Muscle of leg (tissue), 3 donors: ENCODE measurements at regions not wholly inside any gene's neighbourhood (a gene's known extent, or its start where the extent isn't known, plus 50 kb on each side); places are given as distances from the start of the nearest gene placed in this dataset.

Source experiments
- DNase-seq: peaks from one replicate; pipeline ENCODE4 v3.0.0; 2013
- H3K27ac ChIP-seq: one replicate; pipeline ENCODE4 v1.5.1; 2013; ENCODE audit warnings: mild to moderate bottlenecking, low read length, control low read depth
- H3K27me3 ChIP-seq: one replicate; pipeline ENCODE4 v1.6.1; 2013; ENCODE audit warnings: low read length; ENCODE audit not compliant: control insufficient read depth, insufficient read depth
- H3K36me3 ChIP-seq: one replicate; pipeline ENCODE4 v1.6.1; 2013; ENCODE audit warnings: low read length; ENCODE audit not compliant: control insufficient read depth, insufficient read depth
- H3K4me1 ChIP-seq: one replicate; pipeline ENCODE4 v1.6.1; 2013; ENCODE audit warnings: low read length; ENCODE audit not compliant: control insufficient read depth, insufficient read depth
- H3K4me3 ChIP-seq: one replicate; pipeline ENCODE4 v1.5.1; 2013; ENCODE audit warnings: low read length, control low read depth
- H3K9me3 ChIP-seq: replicated peaks from 2 replicates; pipeline ENCODE4 v1.6.1; 2013; ENCODE audit warnings: low read depth, low read length; ENCODE audit not compliant: control insufficient read depth
- WGBS: methylation state at CpG from one replicate; pipeline ENCODE4 v1.1.5; 2013; ENCODE audit warnings: missing lambda C conversion rate; ENCODE audit not compliant: insufficient coverage; 5-methylcytosine and 5-hydroxymethylcytosine counted together

DNA sequence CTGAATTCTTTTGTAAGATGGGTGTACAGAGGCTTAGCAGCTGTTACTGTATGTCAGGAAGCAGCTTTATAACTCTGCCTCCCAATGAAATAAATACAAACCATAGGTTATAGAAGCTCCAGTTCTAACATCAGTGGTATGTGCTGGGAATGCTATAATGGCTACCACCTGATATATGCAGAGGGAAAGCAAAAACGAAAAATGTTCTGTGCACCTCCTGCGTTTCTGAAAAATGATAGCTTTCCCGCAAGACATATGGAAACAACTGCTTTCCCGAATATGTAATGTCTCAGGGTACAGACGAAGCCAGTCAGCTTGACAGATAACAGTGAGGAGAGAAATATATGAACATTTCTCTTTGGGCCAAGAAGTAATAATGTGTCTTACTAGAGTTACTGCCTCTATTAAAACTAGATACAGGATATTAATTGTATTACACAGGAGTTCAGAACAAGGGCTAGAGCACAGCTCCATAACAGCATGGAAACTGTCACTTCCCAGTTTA is 517.0 kb upstream of the NRSN1 start:
- Histone ChIP-seq H3K9me3 (no peaks in the 10 kb centered on the region), H3K4me3 (no peak overlapping the region), H3K27ac (no peak overlapping the region), H3K36me3 (no peaks in the 10 kb centered on the region), H3K27me3 (no peaks in the 10 kb centered on the region), H3K4me1 (no peaks in the 10 kb centered on the region)
- DNase-seq, result peak; percentile 43
- WGBS, result 14% methylated on average over 2 of the region's 5 CpGs

DNA sequence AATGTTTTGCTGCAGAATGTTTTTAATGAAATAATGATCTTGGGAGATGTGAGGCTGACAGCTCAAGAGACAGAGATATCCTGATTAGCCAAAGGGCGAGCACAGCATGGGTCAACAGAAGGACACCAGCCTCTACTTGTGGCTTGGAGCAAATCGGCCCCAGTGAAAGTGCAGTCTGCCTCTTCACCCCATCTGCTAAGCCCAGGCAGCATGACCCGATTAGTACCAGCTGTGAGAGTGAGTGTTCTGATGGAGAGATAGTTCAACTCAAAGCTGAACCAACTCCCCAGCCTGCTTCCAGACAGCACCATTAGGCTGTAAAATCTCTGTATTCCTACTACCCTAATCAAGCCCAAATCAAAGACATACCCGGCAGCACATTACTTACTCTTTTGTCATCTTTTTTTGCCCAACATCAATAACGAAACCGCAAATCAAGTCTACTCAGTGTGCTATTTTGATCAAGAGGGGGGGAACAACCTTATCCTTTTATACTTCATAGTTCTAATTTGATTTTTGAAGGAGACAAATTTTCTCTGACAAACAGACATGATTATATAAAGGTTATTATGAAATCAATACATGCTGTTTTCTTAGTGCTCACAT is 514.1 kb upstream of the NRSN1 start:
- no CpG with 5 or more reads among the region's 6 CpGs for WGBS
- Histone ChIP-seq H3K36me3 (no peaks in the 10 kb centered on the region), H3K4me1 (no peaks in the 10 kb centered on the region), H3K9me3 (no peaks in the 10 kb centered on the region), H3K27me3 (no peaks in the 10 kb centered on the region), H3K27ac (no peak overlapping the region), H3K4me3 (no peak overlapping the region)
- peak; percentile 20 for DNase-seq

DNA sequence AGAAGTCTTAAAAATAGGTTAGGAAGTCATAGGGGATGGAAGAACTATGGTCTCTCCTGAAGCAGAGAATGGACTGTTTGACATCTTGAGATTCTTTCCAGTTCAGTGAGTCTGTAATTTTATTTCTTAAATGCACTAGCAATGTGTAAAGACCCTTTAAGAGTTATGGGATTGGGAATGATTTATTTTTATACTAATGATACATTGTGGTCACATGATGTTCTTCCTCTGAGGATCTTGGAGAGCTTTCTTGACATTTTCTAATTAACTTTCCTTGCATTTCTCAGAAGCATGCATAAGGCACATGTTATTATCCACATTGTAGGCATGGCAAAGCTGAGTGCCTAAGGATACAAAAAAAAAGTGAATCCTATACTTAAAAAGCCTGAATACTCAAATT is 507.6 kb upstream of the NRSN1 start:
- Histone ChIP-seq H3K4me3 (no peak overlapping the region), H3K27me3 (no peaks in the 10 kb centered on the region), H3K27ac (no peak overlapping the region), H3K36me3 (no peaks in the 10 kb centered on the region), H3K4me1 (no peaks in the 10 kb centered on the region), H3K9me3 (no peaks in the 10 kb centered on the region)
- DNase-seq, result no peak

DNA sequence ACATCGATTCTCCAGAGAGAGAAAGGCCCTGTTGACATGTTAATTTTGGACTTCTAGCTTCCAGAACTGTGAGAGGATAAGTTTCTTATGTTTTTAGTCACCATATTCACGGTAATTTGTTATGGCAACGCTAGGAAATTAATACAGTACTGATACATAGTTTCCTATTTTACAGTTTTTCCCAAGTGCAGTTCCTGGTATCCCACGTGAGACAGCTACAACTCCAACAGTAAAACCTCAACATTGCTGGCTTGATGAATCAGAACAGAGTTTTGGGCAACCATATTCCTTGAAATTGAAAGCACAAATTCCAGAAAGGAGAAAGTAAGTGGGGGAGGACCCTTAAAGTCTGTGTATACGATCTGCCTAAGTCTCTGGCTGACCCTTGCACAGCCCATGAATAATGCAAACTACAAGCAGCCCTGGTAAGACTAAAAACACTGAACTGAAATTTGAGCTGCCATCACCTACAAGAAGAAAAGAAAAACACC is 505.1 kb upstream of the NRSN1 start:
- no peak overlapping the region for H3K4me3 ChIP-seq
- no peaks in the 10 kb centered on the region for H3K9me3 ChIP-seq
- peak; percentile 82 for DNase-seq
- 29% methylated on average over 1 of the region's 5 CpGs for whole genome bisulfite sequencing
- no peaks in the 10 kb centered on the region for H3K4me1 ChIP-seq
- H3K36me3 ChIP-seq, result no peaks in the 10 kb centered on the region
- no peaks in the 10 kb centered on the region for H3K27me3 ChIP-seq
- H3K27ac ChIP-seq, result peak overlapping the region; percentile 62

DNA sequence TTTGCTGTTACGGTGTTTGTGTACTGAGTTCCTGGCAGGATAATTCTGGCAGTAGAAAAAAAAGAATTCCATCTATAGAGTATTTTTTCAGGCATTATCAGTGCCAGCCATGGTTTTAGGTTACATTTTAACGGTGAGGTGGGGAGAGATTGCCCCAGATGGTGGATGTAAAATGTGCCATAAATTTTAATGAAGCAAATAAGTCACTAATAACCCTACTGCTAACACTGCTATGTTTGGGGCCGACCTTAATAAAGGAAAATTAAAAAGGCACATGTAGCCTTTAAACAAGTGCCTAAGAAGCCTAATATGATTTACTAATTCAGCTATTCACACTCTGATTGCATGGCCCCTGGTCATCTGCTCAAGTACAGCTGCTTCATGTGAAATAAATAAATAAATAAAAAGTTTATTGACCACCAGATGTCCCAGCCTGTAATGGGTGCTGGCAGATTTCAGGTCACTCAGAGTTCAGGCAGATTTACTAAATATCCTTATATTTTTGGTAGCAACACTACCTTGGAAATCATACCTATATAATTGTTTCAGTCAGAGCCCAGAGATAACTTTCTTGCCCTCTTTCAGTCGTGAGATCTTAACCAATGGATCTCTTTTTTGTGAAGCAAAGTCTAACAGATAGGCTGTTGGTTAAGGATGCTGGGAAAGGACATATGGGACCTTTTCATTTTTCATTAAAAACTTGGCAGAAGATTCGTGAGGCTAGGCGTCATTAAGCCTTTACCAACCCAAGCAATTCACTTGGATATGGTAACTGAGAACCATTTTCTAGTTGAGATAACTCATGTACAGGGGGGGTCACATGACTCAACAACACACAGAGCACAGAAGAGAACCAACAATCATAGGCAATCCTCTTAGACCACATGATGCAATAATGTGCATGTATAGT is 495.0 kb upstream of the NRSN1 start:
- Histone ChIP-seq H3K36me3 (no peaks in the 10 kb centered on the region), H3K27me3 (no peaks in the 10 kb centered on the region), H3K4me3 (no peak overlapping the region), H3K4me1 (no peaks in the 10 kb centered on the region), H3K27ac (no peak overlapping the region), H3K9me3 (no peaks in the 10 kb centered on the region)
- 60% methylated on average over 2 of the region's 6 CpGs for WGBS
- DNase-seq, result no peak

DNA sequence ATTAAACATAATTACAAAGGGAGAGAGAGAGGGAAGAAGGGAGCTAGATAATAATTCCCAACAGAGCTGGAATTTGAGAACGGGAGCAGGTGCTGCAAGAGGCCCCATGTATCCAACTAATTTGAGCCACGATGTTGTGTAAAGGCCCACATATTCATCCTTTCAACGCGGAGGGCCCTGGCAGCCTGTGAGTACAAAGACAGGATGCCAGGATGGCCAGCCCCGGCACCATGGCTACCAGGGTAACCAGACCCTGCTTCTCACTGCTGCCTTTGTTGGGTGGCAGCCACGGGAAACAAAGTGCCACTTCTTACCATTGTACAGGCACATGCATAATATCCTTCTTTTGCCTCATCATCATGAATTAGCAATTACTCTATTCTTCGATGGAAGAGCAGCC is 492.0 kb upstream of the NRSN1 start:
- Histone ChIP-seq H3K27ac (no peak overlapping the region), H3K9me3 (no peaks in the 10 kb centered on the region), H3K4me1 (no peaks in the 10 kb centered on the region), H3K36me3 (no peaks in the 10 kb centered on the region), H3K4me3 (no peak overlapping the region), H3K27me3 (no peaks in the 10 kb centered on the region)
- no peak for DNase-seq
- 70% methylated on average over 3 of the region's 7 CpGs for WGBS

DNA sequence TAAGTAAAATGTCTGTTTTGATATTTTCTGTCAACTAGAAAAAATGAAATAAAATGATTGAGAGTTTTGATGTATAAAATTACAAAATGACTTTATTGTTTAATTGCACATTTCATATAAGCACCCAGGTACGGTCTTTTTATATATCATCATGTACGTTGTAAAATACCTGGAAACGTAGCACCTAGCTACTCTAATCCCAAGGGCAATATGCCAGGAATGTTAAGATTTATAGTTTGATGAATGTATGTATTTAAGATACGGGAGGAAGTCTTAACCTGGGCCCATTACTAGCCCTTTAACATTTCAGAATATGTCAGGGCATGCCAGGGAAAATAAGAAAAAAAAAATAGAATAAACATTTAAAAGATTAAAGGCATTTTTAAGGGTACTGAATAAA is 490.9 kb upstream of the NRSN1 start:
- Histone ChIP-seq H3K4me1 (no peaks in the 10 kb centered on the region), H3K27me3 (no peaks in the 10 kb centered on the region), H3K36me3 (no peaks in the 10 kb centered on the region), H3K4me3 (no peak overlapping the region), H3K9me3 (no peaks in the 10 kb centered on the region), H3K27ac (no peak overlapping the region)
- no CpG with 5 or more reads among the region's 4 CpGs for WGBS
- DNase-seq, result no peak

DNA sequence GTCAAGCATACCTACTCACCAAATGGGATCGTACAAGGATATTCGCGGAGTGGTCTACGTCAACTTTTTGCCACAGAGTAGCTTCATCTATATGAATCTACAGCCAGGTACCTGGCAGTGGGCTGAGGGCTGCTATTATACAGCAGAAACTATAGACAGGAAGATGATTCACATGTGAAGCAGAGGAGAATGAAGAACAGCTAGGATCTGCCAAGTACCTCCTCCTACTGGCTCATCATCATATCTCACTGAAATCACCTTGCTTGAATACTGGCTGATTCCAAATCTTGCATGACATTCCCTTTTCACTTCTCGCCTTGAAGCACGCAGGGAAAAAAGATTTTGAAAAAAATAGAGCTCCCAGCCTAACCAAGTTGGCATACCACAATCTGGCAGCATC is 488.7 kb upstream of the NRSN1 start:
- 93% methylated on average over 2 of the region's 6 CpGs for WGBS
- DNase-seq, result no peak

DNA sequence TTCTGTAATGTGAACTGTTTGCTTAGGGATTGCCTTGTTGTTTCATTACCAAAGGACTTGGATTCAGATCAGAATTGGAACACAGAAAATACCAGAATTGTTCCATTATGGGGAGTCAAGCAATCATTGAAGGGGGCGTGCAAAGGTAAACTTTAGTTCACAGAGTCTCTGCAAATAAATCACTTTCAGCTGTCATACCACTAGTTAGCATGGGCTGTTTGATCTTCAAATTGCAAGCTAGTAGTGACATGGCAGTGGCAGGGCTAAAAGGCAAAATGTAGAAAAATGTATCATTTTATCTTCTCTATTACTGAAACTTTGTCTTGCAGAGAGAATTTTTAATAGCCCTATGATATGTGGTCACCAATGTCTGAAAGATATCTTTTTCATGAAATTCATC is 483.2 kb upstream of the NRSN1 start:
- H3K4me3 ChIP-seq, result no peak overlapping the region
- H3K27me3 ChIP-seq, result no peaks in the 10 kb centered on the region
- H3K9me3 ChIP-seq, result no peaks in the 10 kb centered on the region
- H3K4me1 ChIP-seq, result no peaks in the 10 kb centered on the region
- H3K27ac ChIP-seq, result no peak overlapping the region
- no peak for DNase-seq
- WGBS, result no CpG with 5 or more reads among the region's 1 CpG
- no peaks in the 10 kb centered on the region for H3K36me3 ChIP-seq

More for the DNA sequence above, 488.7 kb upstream of the NRSN1 start:
- Histone ChIP-seq H3K27me3 (no peaks in the 10 kb centered on the region), H3K27ac (no peak overlapping the region), H3K4me1 (no peaks in the 10 kb centered on the region), H3K36me3 (no peaks in the 10 kb centered on the region), H3K4me3 (no peak overlapping the region), H3K9me3 (no peaks in the 10 kb centered on the region)

DNA sequence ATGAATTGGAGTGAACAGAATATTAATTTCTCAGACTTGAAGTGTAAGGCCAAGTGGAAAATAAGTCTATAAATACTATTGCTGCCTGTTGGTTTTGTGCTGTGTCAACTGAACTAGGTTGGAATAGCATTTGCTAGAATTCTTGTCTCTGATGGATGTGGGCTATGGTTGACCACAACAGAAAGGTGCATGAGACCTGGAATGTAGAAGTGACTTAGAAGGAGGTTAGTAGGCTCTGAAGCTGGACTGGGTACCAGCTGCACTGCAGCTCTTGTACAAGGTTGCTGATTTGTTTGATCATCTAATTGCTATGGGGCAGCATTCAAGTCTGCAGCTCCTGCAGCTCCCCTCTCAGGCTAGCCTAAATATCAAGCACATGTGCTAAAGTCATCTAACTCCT is 479.0 kb upstream of the NRSN1 start:
- Histone ChIP-seq H3K36me3 (no peaks in the 10 kb centered on the region), H3K27me3 (no peaks in the 10 kb centered on the region), H3K4me3 (no peak overlapping the region), H3K27ac (no peak overlapping the region), H3K9me3 (no peaks in the 10 kb centered on the region), H3K4me1 (no peaks in the 10 kb centered on the region)
- DNase-seq, result no peak
